ENCODE measurements at regions not wholly inside any gene's neighbourhood (a gene's known extent, or its start where the extent isn't known, plus 50 kb on each side); places are given as distances from the start of the nearest gene placed in this dataset.

DNA sequence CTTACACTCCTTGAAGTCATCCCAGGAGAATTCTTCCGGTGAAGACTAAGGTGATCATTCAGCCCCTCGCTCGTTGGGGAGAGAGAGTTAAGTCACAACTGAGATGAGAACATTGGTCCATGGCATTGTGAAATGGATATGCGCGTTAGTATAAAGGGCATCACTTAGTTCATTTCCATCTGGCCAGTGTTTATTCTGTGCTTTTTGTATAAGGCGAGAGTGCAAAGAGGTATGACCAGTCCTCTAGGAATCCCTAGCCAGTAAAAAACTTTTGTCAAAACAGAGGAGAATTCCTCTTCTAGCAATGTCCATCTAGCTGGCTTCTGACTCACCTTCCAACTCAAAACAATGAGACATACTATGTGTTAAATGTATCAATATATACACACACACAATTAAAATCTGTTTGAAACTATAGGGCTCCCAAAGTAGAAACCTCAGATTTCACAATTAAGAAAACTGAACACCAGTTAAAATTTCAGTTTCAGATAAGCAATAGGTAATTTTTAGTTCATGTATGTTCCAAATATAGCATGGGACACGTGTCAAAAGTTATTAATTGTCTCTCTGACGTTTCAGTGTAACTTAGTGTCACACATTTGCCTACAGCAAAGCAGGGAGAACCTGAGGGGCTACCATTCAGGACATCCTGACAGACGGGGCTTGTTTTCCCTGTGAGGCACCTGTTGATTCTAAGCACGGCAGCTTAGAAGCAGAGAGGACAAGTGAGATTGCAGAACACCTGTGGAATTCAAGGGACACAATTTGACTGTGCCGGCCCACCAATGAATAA, 158.9 kb downstream of the KLF6 start:
- H3K79me2 ChIP-seq (ENCODE audit: control insufficient read depth, insufficient read depth, low read length), result no peaks in the 10 kb centered on the region
- intact Hi-C loops (cut with micrococcal nuclease), result no loop called here
- TF ChIP-seq CTCF (IDR thresholded peaks at IDR 0.05) (no peak), EZH2 (IDR thresholded peaks at IDR 0.05; ENCODE audit: borderline replicate concordance, insufficient read depth, low read depth, low read length, poor library complexity, severe bottlenecking) (no peak)
- ATAC-seq (ENCODE audit: low read depth) (no peak), DNase-seq (no peak)
- Mint-ChIP-seq H3K9me3 (ENCODE audit: insufficient read depth) (no peaks in the 10 kb centered on the region), H3K4me3 (no peak overlapping the region), H3K4me1 (peaks cover 36% of the 10 kb centered on the region), H3K27me3 (peaks cover 1% of the 10 kb centered on the region), H3K27ac (no peak overlapping the region)
- H3K4me2 ChIP-seq (replicated peaks; ENCODE audit: low read depth, low read length, poor library complexity, severe bottlenecking), result no peak overlapping the region
- peaks cover 0 to 10% (median 2%) of the 10 kb centered on the region in 3 donors for H3K9me3 ChIP-seq (ENCODE audit: control extremely low read depth in 1 of 3, control insufficient read depth in 2 of 3, insufficient read depth in 1 of 3, low read length in 2 of 3)
- no peaks in the 10 kb centered on the region for H3K36me3 ChIP-seq (replicated peaks in 1 of 2; ENCODE audit: control extremely low read depth in 1 of 2, control insufficient read depth in 1 of 2, extremely low read depth in 1 of 2, insufficient read depth in 2 of 2, low read length in 1 of 2)
- CTCF ChIA-PET, result no interaction called here
- H3K27ac ChIP-seq (ENCODE audit: low read length in 2 of 2), result no peak overlapping the region
- H2AFZ ChIP-seq (ENCODE audit: insufficient read depth, low read depth, low read length, poor library complexity, severe bottlenecking), result peak overlapping the region; percentile 6
- POLR2A ChIA-PET, result no interaction called here
- no peak overlapping the region for H3K4me3 ChIP-seq (ENCODE audit: control extremely low read depth in 1 of 5, extremely low read depth in 1 of 5, insufficient read depth in 1 of 5, low read depth in 2 of 5, low read length in 4 of 5)
- no peaks in the 10 kb centered on the region for H3K27me3 ChIP-seq (replicated peaks in 1 of 4; ENCODE audit: control extremely low read depth in 1 of 4, control insufficient read depth in 3 of 4, insufficient read depth in 4 of 4, low read length in 3 of 4)
- WGBS (ENCODE audit: insufficient coverage), result 68% methylated on average over 10 of the region's 11 CpGs
- no peak overlapping the region for H3K9ac ChIP-seq (ENCODE audit: low read length)
- no peaks in the 10 kb centered on the region for H4K20me1 ChIP-seq (ENCODE audit: control insufficient read depth, insufficient read depth, low read length, poor library complexity, severe bottlenecking)
- peaks cover 27 to 28% of the 10 kb centered on the region in 2 donors for H3K4me1 ChIP-seq (ENCODE audit: control insufficient read depth in 2 of 2, insufficient read depth in 2 of 2, low read length in 2 of 2)

DNA sequence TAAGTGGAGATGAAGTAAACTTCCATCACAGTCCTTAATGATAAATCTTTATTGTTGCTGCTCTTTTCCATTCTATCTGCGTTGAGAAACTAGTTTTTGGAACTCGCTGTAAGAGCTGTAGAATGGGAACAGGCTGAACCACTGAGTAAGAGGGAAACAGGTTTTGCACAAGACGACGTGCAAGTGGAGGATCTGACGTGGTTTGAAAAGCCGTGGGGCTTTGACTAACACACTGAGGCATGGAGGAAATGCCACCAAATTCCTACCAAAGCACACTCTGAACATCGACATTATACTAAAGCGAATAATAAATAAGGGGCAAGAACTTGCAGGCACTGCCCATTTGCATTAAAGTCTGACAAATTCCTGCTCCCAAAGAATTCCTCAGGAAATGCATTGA, 160.6 kb downstream of the KLF6 start:
- intact Hi-C loops (cut with micrococcal nuclease), result no loop called here
- no peaks in the 10 kb centered on the region for H3K27me3 ChIP-seq (replicated peaks in 1 of 4; ENCODE audit: control extremely low read depth in 1 of 4, control insufficient read depth in 3 of 4, insufficient read depth in 4 of 4, low read length in 3 of 4)
- no peak overlapping the region for H3K27ac ChIP-seq (ENCODE audit: low read length in 2 of 2)
- H2AFZ ChIP-seq (ENCODE audit: insufficient read depth, low read depth, low read length, poor library complexity, severe bottlenecking), result no peak overlapping the region
- H3K4me2 ChIP-seq (replicated peaks; ENCODE audit: low read depth, low read length, poor library complexity, severe bottlenecking), result peak overlapping the region; percentile 19
- CTCF ChIA-PET, result no interaction called here
- ATAC-seq (ENCODE audit: low read depth) (no peak), DNase-seq (no peak)
- H3K79me2 ChIP-seq (ENCODE audit: control insufficient read depth, insufficient read depth, low read length), result no peaks in the 10 kb centered on the region
- H3K4me3 ChIP-seq (ENCODE audit: control extremely low read depth in 1 of 5, extremely low read depth in 1 of 5, insufficient read depth in 1 of 5, low read depth in 2 of 5, low read length in 4 of 5), result no peak overlapping the region
- Mint-ChIP-seq H3K27ac (no peak overlapping the region), H3K4me3 (no peak overlapping the region), H3K4me1 (peaks cover 36% of the 10 kb centered on the region), H3K9me3 (ENCODE audit: insufficient read depth) (peaks cover 4% of the 10 kb centered on the region), H3K27me3 (peaks cover 6% of the 10 kb centered on the region)
- POLR2A ChIA-PET, result no interaction called here
- 87% methylated on average over 8 of the region's 8 CpGs for WGBS (ENCODE audit: insufficient coverage)
- peaks cover 2 to 10% (median 4%) of the 10 kb centered on the region in 3 donors for H3K9me3 ChIP-seq (ENCODE audit: control extremely low read depth in 1 of 3, control insufficient read depth in 2 of 3, insufficient read depth in 1 of 3, low read length in 2 of 3)
- no peak overlapping the region for H3K9ac ChIP-seq (ENCODE audit: low read length)
- no peaks in the 10 kb centered on the region for H4K20me1 ChIP-seq (ENCODE audit: control insufficient read depth, insufficient read depth, low read length, poor library complexity, severe bottlenecking)
- H3K4me1 ChIP-seq (ENCODE audit: control insufficient read depth in 2 of 2, insufficient read depth in 2 of 2, low read length in 2 of 2), result peaks cover 27 to 28% of the 10 kb centered on the region in 2 donors
- no peaks in the 10 kb centered on the region for H3K36me3 ChIP-seq (replicated peaks in 1 of 2; ENCODE audit: control extremely low read depth in 1 of 2, control insufficient read depth in 1 of 2, extremely low read depth in 1 of 2, insufficient read depth in 2 of 2, low read length in 1 of 2)
- TF ChIP-seq EZH2 (IDR thresholded peaks at IDR 0.05; ENCODE audit: borderline replicate concordance, insufficient read depth, low read depth, low read length, poor library complexity, severe bottlenecking) (no peak), CTCF (IDR thresholded peaks at IDR 0.05) (no peak)

Data from B cell (primary cell).